Caco-2 (cell line): ENCODE measurements at regions not wholly inside any gene's neighbourhood (a gene's known extent, or its start where the extent isn't known, plus 50 kb on each side); places are given as distances from the start of the nearest gene placed in this dataset.

Experiments
- BruUV-seq: library from RNA; stranded (reverse); fragments of 400-500 nt; replicated peaks from 2 replicates; lab custom pipeline; 2021; lab: Mats Ljungman, UMichigan
- CTCF ChIA-PET: fragments of 300-600 bp; sonication (Branson Sonifier 250); formaldehyde crosslinking; loops from one replicate; lab custom pipeline; 2022; ENCODE audit warnings: antibody characterized with exemption; lab: Charles Lee
- POLR2A ChIA-PET: fragments of 300-600 bp; sonication (Branson Sonifier 250); formaldehyde crosslinking; loops from one replicate; lab custom pipeline; 2022; ENCODE audit warnings: antibody characterized with exemption; lab: Charles Lee
- DNase-seq, 2 experiments: peaks; one replicate each; pipeline versions ENCODE4 v3.0.0 to v3.0.0-alpha.2; 2020 to 2022
- H3K27me3 ChIP-seq: replicated peaks from 2 replicates; pipeline ENCODE4 v1.6.0; 2011; ENCODE audit warnings: low read length; ENCODE audit not compliant: control insufficient read depth, insufficient read depth
- H3K36me3 ChIP-seq: 2 replicates; pipeline ENCODE4 v1.5.1; 2011; ENCODE audit warnings: low read length; ENCODE audit not compliant: control insufficient read depth, insufficient read depth
- H3K4me1 ChIP-seq: fragments of 250-450 bp; sonication (Bioruptor Pico); 2 replicates; pipeline ENCODE4 v1.5.1; 2020; ENCODE audit warnings: mild to moderate bottlenecking
- H3K4me3 ChIP-seq: 2 replicates; pipeline ENCODE4 v1.5.1; 2011; ENCODE audit warnings: low read depth, mild to moderate bottlenecking, control low read depth, low read length
- H3K9me3 ChIP-seq: fragments of 250-450 bp; sonication (Bioruptor Pico); 2 replicates; pipeline ENCODE4 v1.5.1; 2020; ENCODE audit warnings: mild to moderate bottlenecking, moderate library complexity
- H3K27ac Mint-ChIP-seq: one replicate; pipeline ENCODE4 v1.8.0; 2022; ENCODE audit warnings: mixed read lengths; ENCODE audit not compliant: unreplicated experiment
- H3K27me3 Mint-ChIP-seq: one replicate; pipeline ENCODE4 v1.8.0; 2022; ENCODE audit warnings: mixed read lengths; ENCODE audit not compliant: insufficient read depth, unreplicated experiment
- H3K36me3 Mint-ChIP-seq: one replicate; pipeline ENCODE4 v1.8.0; 2022; ENCODE audit warnings: mild to moderate bottlenecking, mixed read lengths; ENCODE audit not compliant: insufficient read depth, unreplicated experiment
- H3K4me1 Mint-ChIP-seq: one replicate; pipeline ENCODE4 v1.8.0; 2022; ENCODE audit warnings: low read depth, mixed read lengths; ENCODE audit not compliant: unreplicated experiment
- H3K4me3 Mint-ChIP-seq: one replicate; pipeline ENCODE4 v1.8.0; 2022; ENCODE audit warnings: mild to moderate bottlenecking, moderate library complexity, mixed read lengths; ENCODE audit not compliant: unreplicated experiment
- H3K9me3 Mint-ChIP-seq: one replicate; pipeline ENCODE4 v1.8.0; 2022; ENCODE audit warnings: mixed read lengths; ENCODE audit not compliant: unreplicated experiment
- CTCF ChIP-seq, 2 experiments: fragments of 200-600 bp in 1 of 2; IDR thresholded peaks; 1 replicate in 1 of 2; 2 replicates in 1 of 2; pipeline versions ENCODE4 v1.5.1 to v1.8.0; 2011 to 2022; ENCODE audit warnings: antibody characterized with exemption in 1 of 2, control low read depth in 1 of 2, inconsistent platforms in 1 of 2, low read depth in 1 of 2, low read length in 1 of 2, mild to moderate bottlenecking in 1 of 2, moderate library complexity in 1 of 2; ENCODE audit not compliant: insufficient read depth in 1 of 2, severe bottlenecking in 1 of 2, unreplicated experiment in 1 of 2
- intact Hi-C: fragments of 100-400 bp; cut with micrococcal nuclease; formaldehyde crosslinking; loops from one replicate; pipeline ENCODE4 v1.10.0; 2022; ENCODE audit not compliant: unreplicated experiment

GRCh38 chr6:122154155-122154554 lies 245.3 kb upstream of the HSF2 start:
- H3K27me3 Mint-ChIP-seq = no peaks in the 10 kb centered on the region
- CTCF ChIA-PET = no interaction called here

DNA sequence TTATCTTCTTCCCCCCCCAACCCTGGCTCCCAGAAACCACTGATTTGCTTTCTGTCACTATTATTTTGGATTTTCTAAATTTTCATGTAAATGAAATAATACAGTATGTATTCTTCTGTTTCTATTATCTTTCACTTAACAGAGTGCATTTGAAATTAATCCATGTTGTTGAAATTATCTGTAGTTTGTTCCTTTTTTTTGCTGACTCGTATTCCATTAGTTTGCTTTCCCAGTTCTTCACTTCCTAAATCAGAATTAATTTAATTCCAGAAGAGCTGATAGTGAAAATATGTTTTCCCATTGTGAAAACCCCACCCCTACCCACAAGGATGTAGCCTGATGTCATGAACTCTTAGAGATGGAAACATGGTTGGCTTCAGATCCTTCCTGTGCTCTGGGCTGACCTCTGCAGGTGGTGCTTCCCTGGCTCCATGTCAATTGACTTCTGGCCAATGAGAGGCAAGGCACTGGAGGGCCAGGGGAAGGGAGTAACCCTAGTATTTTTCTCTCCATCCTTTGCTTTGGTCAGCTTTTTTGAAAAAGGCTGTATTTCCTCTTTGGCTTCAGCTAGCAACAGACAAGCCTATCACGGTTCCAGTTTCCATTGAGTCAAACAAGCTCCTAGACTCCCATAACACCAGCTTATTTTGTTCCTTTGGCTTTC lies 244.4 kb upstream of the HSF2 start:
- H3K36me3 ChIP-seq = no peaks in the 10 kb centered on the region
- H3K4me1 Mint-ChIP-seq = no peaks in the 10 kb centered on the region
- no peaks in the 10 kb centered on the region for H3K9me3 Mint-ChIP-seq
- CTCF ChIA-PET = no interaction called here
- no peaks in the 10 kb centered on the region for H3K27me3 ChIP-seq
- intact Hi-C loops = no loop called here
- no peak overlapping the region for H3K4me3 Mint-ChIP-seq
- TF ChIP-seq CTCF (IDR thresholded peaks at IDR 0.05; ENCODE audit: insufficient read depth in 1 of 2, low read depth in 1 of 2, low read length in 1 of 2, severe bottlenecking in 1 of 2, unreplicated experiment in 1 of 2) = no peak
- no peak overlapping the region for H3K27ac Mint-ChIP-seq
- H3K27me3 Mint-ChIP-seq = no peaks in the 10 kb centered on the region
- no peaks in the 10 kb centered on the region for H3K36me3 Mint-ChIP-seq
- H3K9me3 ChIP-seq = no peaks in the 10 kb centered on the region
- no peak for DNase-seq
- POLR2A ChIA-PET = no interaction called here
- H3K4me1 ChIP-seq = no peaks in the 10 kb centered on the region
- no peak overlapping the region for H3K4me3 ChIP-seq
- no TSS peak for BruUV-seq

More at GRCh38 chr6:122154155-122154554, 245.3 kb upstream of the HSF2 start:
- Mint-ChIP-seq H3K4me1 (no peaks in the 10 kb centered on the region), H3K9me3 (no peaks in the 10 kb centered on the region), H3K27ac (no peak overlapping the region), H3K4me3 (no peak overlapping the region), H3K36me3 (no peaks in the 10 kb centered on the region)
- no peak for DNase-seq
- POLR2A ChIA-PET = no interaction called here
- Histone ChIP-seq H3K27me3 (no peaks in the 10 kb centered on the region), H3K4me1 (no peaks in the 10 kb centered on the region), H3K9me3 (no peaks in the 10 kb centered on the region), H3K4me3 (no peak overlapping the region), H3K36me3 (no peaks in the 10 kb centered on the region)
- no peak for TF ChIP-seq CTCF (IDR thresholded peaks at IDR 0.05; ENCODE audit: insufficient read depth in 1 of 2, low read depth in 1 of 2, low read length in 1 of 2, severe bottlenecking in 1 of 2, unreplicated experiment in 1 of 2)
- no TSS peak for BruUV-seq
- intact Hi-C loops = no loop called here

DNA sequence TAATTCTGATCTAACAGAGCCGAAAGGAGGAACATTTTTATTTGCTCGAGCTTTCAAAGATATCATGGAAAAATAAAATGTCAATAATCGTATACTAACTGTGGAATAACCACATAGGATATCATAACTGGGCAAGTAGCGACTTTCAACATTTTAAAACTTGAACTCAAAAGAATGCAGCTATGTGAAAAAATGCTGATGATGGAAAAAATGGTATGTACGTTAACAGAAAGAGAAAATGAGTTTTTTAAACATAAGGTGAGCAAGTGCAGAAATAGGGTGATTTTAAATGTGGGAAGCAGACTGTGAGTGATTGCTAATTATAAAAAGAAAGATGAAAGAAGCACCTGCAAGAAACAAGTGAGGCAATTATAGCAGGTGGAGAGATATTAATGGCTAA lies 238.3 kb upstream of the HSF2 start:
- H3K4me1 ChIP-seq = no peaks in the 10 kb centered on the region
- no peaks in the 10 kb centered on the region for H3K27me3 Mint-ChIP-seq
- no TSS peak for BruUV-seq
- H3K4me3 Mint-ChIP-seq = no peak overlapping the region
- POLR2A ChIA-PET = no interaction called here
- no peak overlapping the region for H3K27ac Mint-ChIP-seq
- H3K27me3 ChIP-seq = no peaks in the 10 kb centered on the region
- no peaks in the 10 kb centered on the region for H3K36me3 Mint-ChIP-seq
- no peak overlapping the region for H3K4me3 ChIP-seq
- CTCF ChIA-PET = no interaction called here
- H3K4me1 Mint-ChIP-seq = no peaks in the 10 kb centered on the region
- intact Hi-C loops = no loop called here
- no peaks in the 10 kb centered on the region for H3K9me3 ChIP-seq
- DNase-seq = no peak
- H3K9me3 Mint-ChIP-seq = no peaks in the 10 kb centered on the region
- no peaks in the 10 kb centered on the region for H3K36me3 ChIP-seq
- no peak for TF ChIP-seq CTCF (IDR thresholded peaks at IDR 0.05; ENCODE audit: insufficient read depth in 1 of 2, low read depth in 1 of 2, low read length in 1 of 2, severe bottlenecking in 1 of 2, unreplicated experiment in 1 of 2)
